GM23338 (cell line): ENCODE measurements at regions not wholly inside any gene's neighbourhood (a gene's known extent, or its start where the extent isn't known, plus 50 kb on each side); places are given as distances from the start of the nearest gene placed in this dataset.

Source experiments
- ATAC-seq: fragments of 200-7000 bp; cut with Tn5 transposase; 3 replicates; pipeline ENCODE4 v1.9.1; 2020
- DNase-seq: peaks from one replicate; pipeline ENCODE4 v3.0.0-alpha.2; 2015; ENCODE audit warnings: low spot score
- H2AFZ ChIP-seq: fragments of 200-600 bp; sonication (generic); 2 replicates; pipeline ENCODE4 v1.8.0; 2016; ENCODE audit warnings: antibody characterized with exemption, mild to moderate bottlenecking, moderate library complexity
- H3F3A ChIP-seq: fragments of 200-600 bp; sonication (generic); replicated peaks from 2 replicates; pipeline ENCODE4 v1.8.0; 2017; ENCODE audit warnings: antibody characterized with exemption, mixed run types, low read depth
- H3K27ac ChIP-seq: fragments of 200-600 bp; sonication (generic); 2 replicates; pipeline ENCODE4 v1.6.1; 2016; ENCODE audit warnings: low read depth
- H3K27me3 ChIP-seq: fragments of 200-600 bp; sonication (generic); 2 replicates; pipeline ENCODE4 v1.8.0; 2016; ENCODE audit warnings: mild to moderate bottlenecking, mixed run types, moderate library complexity; ENCODE audit not compliant: insufficient read depth
- H3K36me3 ChIP-seq: fragments of 200-600 bp; sonication (generic); 2 replicates; pipeline ENCODE4 v1.8.0; 2016; ENCODE audit warnings: mild to moderate bottlenecking; ENCODE audit not compliant: insufficient read depth
- H3K4me1 ChIP-seq: fragments of 200-600 bp; sonication (generic); 2 replicates; pipeline ENCODE4 v1.8.0; 2016; ENCODE audit warnings: mild to moderate bottlenecking, moderate library complexity; ENCODE audit not compliant: insufficient read depth
- H3K4me2 ChIP-seq: fragments of 200-600 bp; sonication (generic); 2 replicates; pipeline ENCODE4 v1.7.1; 2017; ENCODE audit warnings: mixed run types
- H3K4me3 ChIP-seq: fragments of 200-600 bp; sonication (generic); 2 replicates; pipeline ENCODE4 v1.6.1; 2016; ENCODE audit warnings: mixed run types
- H3K79me2 ChIP-seq: fragments of 200-600 bp; sonication (generic); replicated peaks from 2 replicates; pipeline ENCODE4 v1.8.0; 2017; ENCODE audit warnings: mild to moderate bottlenecking; ENCODE audit not compliant: insufficient read depth
- H3K9me2 ChIP-seq: fragments of 200-600 bp; sonication (generic); 2 replicates; pipeline ENCODE4 v1.8.0; 2017; ENCODE audit not compliant: insufficient read depth
- H4K20me1 ChIP-seq: fragments of 200-600 bp; sonication (generic); replicated peaks from 2 replicates; pipeline ENCODE4 v1.8.0; 2017; ENCODE audit warnings: mild to moderate bottlenecking; ENCODE audit not compliant: insufficient read depth
- H3K27ac Mint-ChIP-seq: 2 replicates; pipeline ENCODE4 v1.8.0; 2020; ENCODE audit warnings: inconsistent platforms, mild to moderate bottlenecking, moderate library complexity, mixed read lengths
- H3K27me3 Mint-ChIP-seq: 3 replicates; pipeline ENCODE4 v1.8.0; 2022; ENCODE audit warnings: low read depth, mild to moderate bottlenecking, moderate library complexity, mixed read lengths, inconsistent platforms; ENCODE audit not compliant: insufficient read depth, poor library complexity
- H3K36me3 Mint-ChIP-seq: 3 replicates; pipeline ENCODE4 v1.8.0; 2021; ENCODE audit warnings: low read depth, mild to moderate bottlenecking, inconsistent platforms, moderate library complexity, mixed read lengths
- H3K4me1 Mint-ChIP-seq: 3 replicates; pipeline ENCODE4 v1.8.0; 2020; ENCODE audit warnings: mild to moderate bottlenecking, inconsistent platforms, mixed read lengths
- H3K4me3 Mint-ChIP-seq: 3 replicates; pipeline ENCODE4 v1.8.0; 2021; ENCODE audit warnings: moderate library complexity, mild to moderate bottlenecking, inconsistent platforms, mixed read lengths
- H3K9me3 Mint-ChIP-seq: 3 replicates; pipeline ENCODE4 v1.8.0; 2020; ENCODE audit warnings: moderate library complexity, mild to moderate bottlenecking, inconsistent platforms, mixed read lengths
- CTCF ChIP-seq, 2 experiments: fragments of 200-600 bp in 1 of 2; sonication (generic) in 1 of 2; conservative IDR thresholded peaks; 2 replicates each; pipeline versions ENCODE4 v1.5.1 to v1.6.1; 2016 to 2017; ENCODE audit warnings: antibody characterized with exemption in 2 of 2, low read depth in 2 of 2, mild to moderate bottlenecking in 2 of 2, moderate library complexity in 1 of 2
- EZH2phosphoT487 ChIP-seq: fragments of 200-600 bp; sonication (generic); IDR thresholded peaks from one replicate; pipeline ENCODE4 v1.8.1; 2018; ENCODE audit warnings: antibody characterized with exemption; ENCODE audit not compliant: unreplicated experiment
- JUNB ChIP-seq: IDR thresholded peaks from one replicate; pipeline ENCODE4 v1.6.1; 2016; ENCODE audit warnings: antibody characterized with exemption; ENCODE audit not compliant: unreplicated experiment
- NANOG ChIP-seq: IDR thresholded peaks from 2 replicates; pipeline ENCODE4 v1.6.1; 2016; ENCODE audit warnings: antibody characterized with exemption, borderline replicate concordance
- REST ChIP-seq: IDR thresholded peaks from one replicate; pipeline ENCODE4 v1.6.1; 2018; ENCODE audit warnings: antibody characterized with exemption; ENCODE audit not compliant: unreplicated experiment
- ZNF114 ChIP-seq: fragments of 250-450 bp; sonication (Bioruptor Pico); IDR thresholded peaks from 2 replicates; pipeline ENCODE4 v1.5.0; 2020; ENCODE audit warnings: mild to moderate bottlenecking, moderate library complexity
- ZNF331 ChIP-seq: fragments of 250-450 bp; sonication (Bioruptor Pico); IDR thresholded peaks from 2 replicates; pipeline ENCODE4 v1.5.0; 2020; ENCODE audit warnings: low read depth, mild to moderate bottlenecking, moderate library complexity
- TF ChIP-seq, protein P1 (sequence below): fragments of 250-450 bp; sonication (Bioruptor Pico); IDR thresholded peaks from 2 replicates; pipeline ENCODE4 v1.5.0; 2020; ENCODE audit warnings: mild to moderate bottlenecking, moderate library complexity

GRCh38 chr15:36414670-36415069 lies 164.8 kb upstream of the CDIN1 start:
- Histone ChIP-seq H3K79me2 (no peaks in the 10 kb centered on the region), H3K9me2 (no peaks in the 10 kb centered on the region; the same call in 1 of the 2 replicates), H3K27me3 (no peaks in the 10 kb centered on the region), H3K27ac (no peak overlapping the region), H3K36me3 (no peaks in the 10 kb centered on the region), H3K4me3 (no peak overlapping the region), H4K20me1 (no peaks in the 10 kb centered on the region), H3K4me2 (no peak overlapping the region), H2AFZ (peak overlapping the region; percentile 12; the same call in 1 of the 2 replicates), H3F3A (no peaks in the 10 kb centered on the region), H3K4me1 (no peaks in the 10 kb centered on the region)
- TF ChIP-seq REST, result no peak
- no peak for TF ChIP-seq CTCF (conservative IDR thresholded peaks at IDR 0.05; ENCODE audit: low read depth in 2 of 2)
- TF ChIP-seq JUNB, result no peak
- TF ChIP-seq NANOG, result no peak
- no peak for TF ChIP-seq ZNF114 (CRISPR knock-in tag)
- no peak for TF ChIP-seq EZH2phosphoT487
- TF ChIP-seq ZNF331 (CRISPR knock-in tag), result no peak
- TF ChIP-seq, protein P1, sequence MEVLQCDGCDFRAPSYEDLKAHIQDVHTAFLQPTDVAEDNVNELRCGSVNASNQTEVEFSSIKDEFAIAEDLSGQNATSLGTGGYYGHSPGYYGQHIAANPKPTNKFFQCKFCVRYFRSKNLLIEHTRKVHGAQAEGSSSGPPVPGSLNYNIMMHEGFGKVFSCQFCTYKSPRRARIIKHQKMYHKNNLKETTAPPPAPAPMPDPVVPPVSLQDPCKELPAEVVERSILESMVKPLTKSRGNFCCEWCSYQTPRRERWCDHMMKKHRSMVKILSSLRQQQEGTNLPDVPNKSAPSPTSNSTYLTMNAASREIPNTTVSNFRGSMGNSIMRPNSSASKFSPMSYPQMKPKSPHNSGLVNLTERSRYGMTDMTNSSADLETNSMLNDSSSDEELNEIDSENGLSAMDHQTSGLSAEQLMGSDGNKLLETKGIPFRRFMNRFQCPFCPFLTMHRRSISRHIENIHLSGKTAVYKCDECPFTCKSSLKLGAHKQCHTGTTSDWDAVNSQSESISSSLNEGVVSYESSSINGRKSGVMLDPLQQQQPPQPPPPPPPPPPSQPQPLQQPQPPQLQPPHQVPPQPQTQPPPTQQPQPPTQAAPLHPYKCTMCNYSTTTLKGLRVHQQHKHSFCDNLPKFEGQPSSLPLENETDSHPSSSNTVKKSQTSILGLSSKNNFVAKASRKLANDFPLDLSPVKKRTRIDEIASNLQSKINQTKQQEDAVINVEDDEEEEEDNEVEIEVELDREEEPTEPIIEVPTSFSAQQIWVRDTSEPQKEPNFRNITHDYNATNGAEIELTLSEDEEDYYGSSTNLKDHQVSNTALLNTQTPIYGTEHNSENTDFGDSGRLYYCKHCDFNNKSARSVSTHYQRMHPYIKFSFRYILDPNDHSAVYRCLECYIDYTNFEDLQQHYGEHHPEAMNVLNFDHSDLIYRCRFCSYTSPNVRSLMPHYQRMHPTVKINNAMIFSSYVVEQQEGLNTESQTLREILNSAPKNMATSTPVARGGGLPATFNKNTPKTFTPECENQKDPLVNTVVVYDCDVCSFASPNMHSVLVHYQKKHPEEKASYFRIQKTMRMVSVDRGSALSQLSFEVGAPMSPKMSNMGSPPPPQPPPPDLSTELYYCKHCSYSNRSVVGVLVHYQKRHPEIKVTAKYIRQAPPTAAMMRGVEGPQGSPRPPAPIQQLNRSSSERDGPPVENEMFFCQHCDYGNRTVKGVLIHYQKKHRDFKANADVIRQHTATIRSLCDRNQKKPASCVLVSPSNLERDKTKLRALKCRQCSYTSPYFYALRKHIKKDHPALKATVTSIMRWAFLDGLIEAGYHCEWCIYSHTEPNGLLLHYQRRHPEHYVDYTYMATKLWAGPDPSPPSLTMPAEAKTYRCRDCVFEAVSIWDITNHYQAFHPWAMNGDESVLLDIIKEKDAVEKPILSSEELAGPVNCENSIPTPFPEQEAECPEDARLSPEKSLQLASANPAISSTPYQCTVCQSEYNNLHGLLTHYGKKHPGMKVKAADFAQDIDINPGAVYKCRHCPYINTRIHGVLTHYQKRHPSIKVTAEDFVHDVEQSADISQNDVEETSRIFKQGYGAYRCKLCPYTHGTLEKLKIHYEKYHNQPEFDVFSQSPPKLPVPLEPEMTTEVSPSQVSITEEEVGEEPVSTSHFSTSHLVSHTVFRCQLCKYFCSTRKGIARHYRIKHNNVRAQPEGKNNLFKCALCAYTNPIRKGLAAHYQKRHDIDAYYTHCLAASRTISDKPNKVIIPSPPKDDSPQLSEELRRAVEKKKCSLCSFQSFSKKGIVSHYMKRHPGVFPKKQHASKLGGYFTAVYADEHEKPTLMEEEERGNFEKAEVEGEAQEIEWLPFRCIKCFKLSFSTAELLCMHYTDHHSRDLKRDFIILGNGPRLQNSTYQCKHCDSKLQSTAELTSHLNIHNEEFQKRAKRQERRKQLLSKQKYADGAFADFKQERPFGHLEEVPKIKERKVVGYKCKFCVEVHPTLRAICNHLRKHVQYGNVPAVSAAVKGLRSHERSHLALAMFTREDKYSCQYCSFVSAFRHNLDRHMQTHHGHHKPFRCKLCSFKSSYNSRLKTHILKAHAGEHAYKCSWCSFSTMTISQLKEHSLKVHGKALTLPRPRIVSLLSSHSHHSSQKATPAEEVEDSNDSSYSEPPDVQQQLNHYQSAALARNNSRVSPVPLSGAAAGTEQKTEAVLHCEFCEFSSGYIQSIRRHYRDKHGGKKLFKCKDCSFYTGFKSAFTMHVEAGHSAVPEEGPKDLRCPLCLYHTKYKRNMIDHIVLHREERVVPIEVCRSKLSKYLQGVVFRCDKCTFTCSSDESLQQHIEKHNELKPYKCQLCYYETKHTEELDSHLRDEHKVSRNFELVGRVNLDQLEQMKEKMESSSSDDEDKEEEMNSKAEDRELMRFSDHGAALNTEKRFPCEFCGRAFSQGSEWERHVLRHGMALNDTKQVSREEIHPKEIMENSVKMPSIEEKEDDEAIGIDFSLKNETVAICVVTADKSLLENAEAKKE (CRISPR knock-in tag), result no peak
- Mint-ChIP-seq H3K27ac (no peak overlapping the region), H3K4me3 (no peak overlapping the region), H3K4me1 (no peaks in the 10 kb centered on the region), H3K27me3 (no peaks in the 10 kb centered on the region), H3K36me3 (no peaks in the 10 kb centered on the region), H3K9me3 (no peaks in the 10 kb centered on the region)
- DNase-seq (no peak), ATAC-seq (no peak)
